ENCODE measurements at regions not wholly inside any gene's neighbourhood (a gene's known extent, or its start where the extent isn't known, plus 50 kb on each side); places are given as distances from the start of the nearest gene placed in this dataset.
"Not testable (repeated sequence)": the region's sequence is repeated elsewhere in the genome, so short reads cannot be mapped to it uniquely, and the experiment has no call there.

GRCh38 chr15:62906627-62907026 lies 135.9 kb upstream of the TPM1 start:
- H3K4me3 ChIP-seq, result no peak overlapping the region
- peaks cover 0 to 4% (median 0%) of the 10 kb centered on the region in 7 donors for H3K27me3 ChIP-seq (replicated peaks in 1 of 7)
- no peaks in the 10 kb centered on the region for H3K4me1 ChIP-seq
- WGBS, 5 donors, result 74 to 93% (median 89%) methylated on average over 6 of the region's 6 CpGs
- no peak for DNase-seq
- TF ChIP-seq POLR2A (IDR thresholded peaks at IDR 0.05) (no peak), CTCF (IDR thresholded peaks at IDR 0.05 in 8 of 11, conservative IDR thresholded peaks at IDR 0.05 in 3 of 11) (no peak), POLR2AphosphoS5 (IDR thresholded peaks at IDR 0.05) (no peak)
- H3K27ac ChIP-seq, result no peak overlapping the region
- H3K36me3 ChIP-seq, result no peaks in the 10 kb centered on the region
- H3K9me3 ChIP-seq, result no peaks in the 10 kb centered on the region
- intact Hi-C loops (cut with DNase I; ENCODE audit: low total_unique reads), result no loop called here

DNA sequence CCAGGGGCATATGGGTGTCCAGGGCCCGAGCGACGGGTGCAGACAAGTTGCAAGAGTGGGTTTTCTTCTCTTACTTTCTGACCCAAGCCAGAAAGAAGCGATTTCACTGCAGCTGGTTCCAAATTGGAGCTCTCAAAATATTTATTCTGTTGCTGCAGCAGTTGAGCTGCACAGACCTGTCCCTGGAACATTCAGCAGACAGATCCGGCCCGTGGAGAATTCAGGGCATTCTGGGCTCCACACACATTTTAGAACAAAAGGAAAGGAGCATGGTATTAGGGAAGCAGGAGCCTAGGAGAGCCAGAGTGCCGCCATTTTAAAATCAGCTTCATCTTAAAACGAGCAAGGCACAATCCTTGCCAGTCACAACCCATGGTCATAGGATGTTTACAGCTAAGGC lies 135.3 kb upstream of the TPM1 start:
- H3K27ac ChIP-seq, result no peak overlapping the region
- H3K4me3 ChIP-seq, result no peak overlapping the region
- TF ChIP-seq POLR2A (IDR thresholded peaks at IDR 0.05), result no peak
- no peak for TF ChIP-seq CTCF (IDR thresholded peaks at IDR 0.05 in 8 of 11, conservative IDR thresholded peaks at IDR 0.05 in 3 of 11)
- no peak for TF ChIP-seq POLR2AphosphoS5 (IDR thresholded peaks at IDR 0.05)

DNA sequence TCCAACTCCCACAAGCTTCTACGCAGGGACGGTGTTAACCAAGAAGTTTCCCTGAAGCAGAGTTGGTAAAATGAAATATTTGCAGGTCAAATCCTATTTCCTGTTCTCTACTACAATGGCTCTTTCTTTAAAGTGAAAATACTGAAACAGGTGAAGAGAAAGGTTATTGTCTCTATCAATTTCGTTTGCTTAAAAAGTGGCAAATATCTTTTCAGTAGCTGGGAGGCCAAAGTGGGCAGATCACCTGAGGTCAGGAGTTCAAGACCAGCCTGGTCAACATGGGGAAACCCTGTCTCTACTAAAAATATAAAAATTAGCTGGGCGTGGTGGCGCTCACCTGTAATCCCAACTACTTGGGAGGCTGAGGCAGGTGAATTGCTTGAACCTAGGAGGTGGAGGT lies 134.2 kb upstream of the TPM1 start:
- H3K36me3 ChIP-seq; H3K27ac ChIP-seq; H3K4me3 ChIP-seq; H3K9me3 ChIP-seq; intact Hi-C loops (cut with DNase I; ENCODE audit: low total_unique reads); H3K27me3 ChIP-seq (replicated peaks in 1 of 7); H3K4me1 ChIP-seq; DNase-seq: not testable (repeated sequence)
- WGBS, 5 donors, result 82 to 92% (median 86%) methylated on average over 5 of the region's 5 CpGs

More for the DNA sequence above, 135.3 kb upstream of the TPM1 start:
- WGBS, 5 donors, result 88 to 94% (median 90%) methylated on average over 8 of the region's 8 CpGs
- no peak for DNase-seq
- Histone ChIP-seq H3K27me3 (replicated peaks in 1 of 7) (peaks cover 0 to 4% (median 0%) of the 10 kb centered on the region in 7 donors), H3K36me3 (no peaks in the 10 kb centered on the region), H3K9me3 (no peaks in the 10 kb centered on the region), H3K4me1 (no peaks in the 10 kb centered on the region)
- intact Hi-C loops (cut with DNase I; ENCODE audit: low total_unique reads), result no loop called here

DNA sequence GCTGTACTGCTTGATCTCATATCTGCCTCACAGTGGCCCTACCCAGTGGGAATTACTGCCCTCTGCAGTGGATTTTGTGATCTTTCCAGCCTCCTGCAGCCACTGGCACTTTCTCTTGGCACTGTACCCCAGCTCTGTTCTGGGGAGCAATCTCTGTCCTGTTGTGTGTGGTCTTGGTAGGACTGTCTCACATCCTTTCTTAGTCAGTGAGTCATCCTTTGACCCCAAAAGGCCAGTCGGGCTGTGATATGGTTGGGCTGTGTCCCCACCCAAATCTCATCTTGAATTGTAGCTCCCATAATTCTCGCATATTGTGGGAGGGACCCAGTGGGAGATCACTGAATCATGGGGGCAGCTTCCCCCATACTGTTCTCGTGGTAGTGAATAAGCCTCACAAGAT lies 133.3 kb upstream of the TPM1 start:
- TF ChIP-seq CTCF (IDR thresholded peaks at IDR 0.05 in 8 of 11, conservative IDR thresholded peaks at IDR 0.05 in 3 of 11) (no peak), POLR2AphosphoS5 (IDR thresholded peaks at IDR 0.05) (no peak), POLR2A (IDR thresholded peaks at IDR 0.05) (no peak)
- intact Hi-C loops (cut with DNase I; ENCODE audit: low total_unique reads), result no loop called here
- 76 to 90% (median 80%) methylated on average over 3 of the region's 3 CpGs for WGBS, 5 donors

GRCh38 chr15:62912282-62912681 lies 130.3 kb upstream of the TPM1 start:
- no peaks in the 10 kb centered on the region for H3K4me1 ChIP-seq
- DNase-seq, result no peak
- no peaks in the 10 kb centered on the region for H3K9me3 ChIP-seq
- TF ChIP-seq POLR2AphosphoS5 (IDR thresholded peaks at IDR 0.05) (no peak), POLR2A (IDR thresholded peaks at IDR 0.05) (no peak), CTCF (IDR thresholded peaks at IDR 0.05 in 8 of 11, conservative IDR thresholded peaks at IDR 0.05 in 3 of 11) (no peak)
- intact Hi-C loops (cut with DNase I; ENCODE audit: low total_unique reads), result no loop called here
- WGBS, 5 donors, result 86 to 97% (median 94%) methylated on average over 3 of the region's 3 CpGs
- no peak overlapping the region for H3K4me3 ChIP-seq
- H3K36me3 ChIP-seq, result no peaks in the 10 kb centered on the region
- H3K27ac ChIP-seq, result no peak overlapping the region
- peaks cover 0 to 20% (median 0%) of the 10 kb centered on the region in 7 donors for H3K27me3 ChIP-seq (replicated peaks in 1 of 7)

More for the DNA sequence above, 133.3 kb upstream of the TPM1 start:
- DNase-seq, result no peak
- H3K27me3 ChIP-seq (replicated peaks in 1 of 7), result peaks cover 0 to 6% (median 0%) of the 10 kb centered on the region in 7 donors
- no peak overlapping the region for H3K27ac ChIP-seq
- no peak overlapping the region for H3K4me3 ChIP-seq
- H3K36me3 ChIP-seq, result no peaks in the 10 kb centered on the region
- H3K4me1 ChIP-seq, result no peaks in the 10 kb centered on the region
- no peaks in the 10 kb centered on the region for H3K9me3 ChIP-seq
